NK-92 (cell line): ENCODE measurements at regions not wholly inside any gene's neighbourhood (a gene's known extent, or its start where the extent isn't known, plus 50 kb on each side); places are given as distances from the start of the nearest gene placed in this dataset.
"Not testable (repeated sequence)": the region's sequence is repeated elsewhere in the genome, so short reads cannot be mapped to it uniquely, and the experiment has no call there.

Source experiments
- DNase-seq: peaks from one replicate; lab custom pipeline; 2025; ENCODE audit not compliant: unreplicated experiment; lab: John Stamatoyannopoulos, UW

DNA sequence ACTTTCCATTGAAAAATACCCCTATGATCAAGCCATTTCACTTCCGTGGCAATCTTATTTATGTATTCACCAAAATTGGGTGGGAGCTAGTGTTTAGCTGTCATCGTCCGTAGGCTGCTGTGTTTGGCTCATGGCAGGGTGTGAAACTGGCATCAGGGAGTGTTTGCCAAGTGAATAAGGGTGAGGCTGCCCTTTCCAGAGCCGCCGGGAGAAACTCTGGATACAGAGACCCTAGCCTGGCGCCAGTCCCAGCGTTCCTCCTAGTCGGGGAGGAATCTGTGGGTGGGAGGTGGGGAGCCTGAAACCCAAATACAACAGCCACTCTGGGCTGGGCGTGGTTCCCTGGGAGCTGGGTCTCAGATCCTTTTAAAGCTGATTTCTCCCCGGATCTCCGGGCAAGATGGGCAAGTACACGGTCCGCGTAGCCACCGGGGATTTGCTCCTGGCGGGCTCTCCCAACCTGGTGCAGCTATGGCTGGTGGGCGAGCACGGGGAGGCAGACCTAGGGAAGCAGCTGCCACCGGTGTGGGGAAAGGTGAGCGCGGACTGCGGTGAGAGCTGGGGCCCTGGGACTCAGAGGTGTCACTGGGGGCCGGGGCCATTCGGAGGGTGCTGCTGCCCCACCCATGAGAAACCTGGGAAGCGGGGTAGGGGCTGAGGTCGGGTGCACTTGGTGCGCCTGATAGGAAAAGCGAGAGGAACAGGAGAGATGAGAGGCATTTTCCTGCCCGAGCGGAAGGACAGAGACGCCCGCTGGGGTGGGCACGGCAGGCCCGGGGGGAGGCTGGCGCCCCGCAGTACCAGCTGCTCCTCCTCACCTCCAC is 62.1 kb upstream of the TEKT1 start:
- no peak for DNase-seq

DNA sequence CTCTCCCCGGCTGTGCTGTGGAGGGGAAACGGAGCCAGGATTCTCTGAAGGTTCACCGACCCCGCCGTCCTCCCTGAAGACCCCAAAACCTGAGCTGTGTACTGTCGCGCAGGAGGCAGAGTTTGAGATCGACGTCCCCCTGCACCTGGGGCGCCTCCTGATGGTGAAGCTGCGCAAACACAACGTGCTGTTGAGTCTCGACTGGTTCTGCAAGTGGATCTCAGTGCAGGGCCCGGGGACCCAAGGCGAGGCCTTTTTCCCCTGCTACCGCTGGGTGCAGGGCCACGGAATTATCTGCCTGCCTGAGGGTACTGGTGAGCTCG is 62.6 kb upstream of the TEKT1 start:
- no peak for DNase-seq

DNA sequence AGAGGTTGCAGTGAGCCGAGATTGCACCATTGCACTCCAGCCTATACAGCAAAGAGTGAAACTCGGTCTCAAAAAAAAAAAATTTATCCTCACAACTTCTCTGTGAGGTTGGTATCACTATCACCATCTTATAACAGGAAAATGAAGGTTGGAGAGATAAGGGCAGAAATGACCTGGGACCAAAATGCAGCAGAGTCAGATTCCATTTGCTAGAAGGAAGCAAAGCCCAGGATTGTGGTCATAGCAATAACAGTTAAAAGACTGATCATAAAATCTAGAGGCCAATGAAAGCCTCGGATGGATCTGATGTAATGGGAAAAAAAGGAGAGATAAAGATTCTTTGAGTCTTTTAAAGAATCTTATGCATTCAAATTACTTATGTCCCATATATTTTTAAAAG is 69.6 kb upstream of the TEKT1 start:
- DNase-seq = no peak

DNA sequence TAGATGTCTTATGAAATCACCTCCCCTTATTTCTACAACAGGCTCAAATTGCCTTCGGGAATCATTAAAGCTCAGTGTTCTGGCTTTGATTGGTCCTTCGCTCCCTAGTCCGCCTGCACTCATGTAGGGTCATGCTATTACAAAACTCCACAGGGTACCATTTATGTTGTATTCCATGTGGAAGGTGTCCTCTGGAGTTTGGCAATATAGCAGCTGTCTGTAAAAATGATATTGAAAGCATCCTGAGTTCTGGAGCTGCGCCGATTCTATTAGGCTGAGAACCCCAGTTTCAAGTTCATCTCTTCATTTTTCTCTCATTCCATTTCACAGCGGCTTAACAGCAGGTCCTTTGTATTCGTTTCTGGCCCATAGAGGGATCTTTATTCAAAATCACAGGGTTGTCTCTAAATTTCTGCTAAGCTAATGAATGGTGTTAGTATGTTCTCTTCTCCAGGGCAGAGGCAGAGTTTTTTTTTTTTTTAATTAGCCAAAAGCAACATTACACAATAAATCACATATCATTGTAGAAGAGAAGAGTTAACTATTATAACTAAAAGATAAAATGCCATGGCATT is 71.9 kb upstream of the TEKT1 start:
- no peak for DNase-seq

DNA sequence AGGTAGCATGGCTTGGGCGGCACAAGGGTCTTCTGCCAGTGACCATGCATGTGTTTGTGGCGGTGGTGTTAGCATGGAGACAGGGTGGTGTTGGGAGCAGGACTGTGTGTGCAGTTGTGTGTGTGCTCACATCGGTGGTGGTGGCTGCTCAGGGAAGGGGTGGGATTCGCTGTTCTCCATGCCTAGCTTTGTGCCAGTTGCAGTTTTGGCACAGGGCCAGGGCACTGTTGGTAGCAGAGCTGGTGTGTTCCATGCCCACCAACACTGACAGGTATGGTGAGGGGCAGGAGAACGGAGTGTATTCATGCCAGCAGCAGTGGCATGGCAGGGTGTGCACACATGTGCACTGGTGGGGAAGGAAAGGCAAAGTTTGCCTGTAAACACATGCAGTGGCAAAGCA is 77.3 kb upstream of the TEKT1 start:
- no peak for DNase-seq

DNA sequence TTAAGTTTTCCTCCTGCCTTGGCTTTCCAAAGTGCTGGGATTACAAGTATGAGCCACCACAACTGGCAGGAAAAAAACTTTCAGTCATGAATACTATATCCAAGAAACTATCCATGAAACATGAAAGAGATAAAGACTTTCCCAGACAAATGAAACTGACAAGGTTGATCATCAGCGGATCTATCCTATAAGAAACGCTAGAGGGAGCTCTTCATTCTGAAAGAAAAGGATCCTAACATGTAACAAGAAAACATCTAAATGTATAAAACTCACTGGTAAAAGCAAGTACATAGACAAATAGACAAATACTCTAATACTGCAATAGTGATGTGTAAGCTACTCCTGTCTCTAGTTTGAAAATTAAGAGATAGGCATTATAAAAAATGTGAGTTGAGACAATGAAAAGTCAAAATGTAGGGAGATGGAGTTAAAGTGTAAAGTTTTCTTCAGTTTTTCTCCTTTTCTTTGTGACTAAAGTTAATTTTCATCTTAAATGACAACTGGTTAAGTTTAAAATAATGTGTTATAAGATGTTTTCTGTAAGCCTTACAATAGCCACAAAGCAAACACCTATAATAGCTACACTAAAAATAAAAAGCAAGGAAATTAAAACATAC is 79.6 kb upstream of the TEKT1 start:
- DNase-seq = no peak

DNA sequence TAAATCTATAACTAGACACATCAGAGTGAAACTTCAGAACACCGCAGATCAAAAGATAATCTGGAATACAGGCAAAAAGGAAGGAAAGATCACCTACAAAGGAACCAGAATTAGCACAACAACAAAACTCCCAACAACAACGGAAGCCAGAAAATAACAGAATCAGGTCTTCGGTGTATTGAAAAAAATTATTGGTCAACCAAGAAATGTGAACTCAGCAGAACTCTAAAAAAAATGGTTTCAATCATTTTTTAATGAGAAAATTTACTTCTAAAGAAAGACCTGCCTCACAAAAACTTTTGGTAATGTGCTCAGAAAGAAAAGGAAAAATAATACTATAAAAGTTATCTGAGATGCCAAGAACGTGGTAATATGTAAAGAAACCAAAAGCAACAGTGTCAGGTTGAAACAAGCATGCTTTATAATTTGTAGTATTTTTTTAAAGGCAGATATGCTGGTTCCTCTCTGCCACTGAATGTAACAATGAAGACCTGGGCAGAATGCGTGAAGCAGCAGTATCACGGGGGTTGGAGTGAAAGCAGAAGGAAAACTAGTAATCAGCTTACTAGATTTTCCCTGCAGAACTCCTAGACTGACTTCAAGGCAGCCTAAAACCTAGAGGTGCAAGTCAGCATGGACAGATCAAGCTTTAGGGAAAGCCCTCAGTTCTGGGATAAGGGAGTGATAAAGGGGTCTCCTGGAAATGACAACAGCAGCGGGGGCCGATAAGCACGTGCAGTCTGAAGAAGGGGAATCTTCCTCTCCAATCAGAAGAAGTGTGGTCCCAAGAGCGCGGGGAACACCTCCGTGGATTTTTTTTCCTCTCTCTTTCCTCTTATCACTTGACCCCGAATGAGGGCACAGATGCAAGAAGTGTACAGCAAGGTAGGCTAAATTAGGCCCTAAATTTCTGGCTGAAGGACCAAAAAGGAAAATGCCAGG is 80.9 kb upstream of the TEKT1 start:
- DNase-seq = no peak

DNA sequence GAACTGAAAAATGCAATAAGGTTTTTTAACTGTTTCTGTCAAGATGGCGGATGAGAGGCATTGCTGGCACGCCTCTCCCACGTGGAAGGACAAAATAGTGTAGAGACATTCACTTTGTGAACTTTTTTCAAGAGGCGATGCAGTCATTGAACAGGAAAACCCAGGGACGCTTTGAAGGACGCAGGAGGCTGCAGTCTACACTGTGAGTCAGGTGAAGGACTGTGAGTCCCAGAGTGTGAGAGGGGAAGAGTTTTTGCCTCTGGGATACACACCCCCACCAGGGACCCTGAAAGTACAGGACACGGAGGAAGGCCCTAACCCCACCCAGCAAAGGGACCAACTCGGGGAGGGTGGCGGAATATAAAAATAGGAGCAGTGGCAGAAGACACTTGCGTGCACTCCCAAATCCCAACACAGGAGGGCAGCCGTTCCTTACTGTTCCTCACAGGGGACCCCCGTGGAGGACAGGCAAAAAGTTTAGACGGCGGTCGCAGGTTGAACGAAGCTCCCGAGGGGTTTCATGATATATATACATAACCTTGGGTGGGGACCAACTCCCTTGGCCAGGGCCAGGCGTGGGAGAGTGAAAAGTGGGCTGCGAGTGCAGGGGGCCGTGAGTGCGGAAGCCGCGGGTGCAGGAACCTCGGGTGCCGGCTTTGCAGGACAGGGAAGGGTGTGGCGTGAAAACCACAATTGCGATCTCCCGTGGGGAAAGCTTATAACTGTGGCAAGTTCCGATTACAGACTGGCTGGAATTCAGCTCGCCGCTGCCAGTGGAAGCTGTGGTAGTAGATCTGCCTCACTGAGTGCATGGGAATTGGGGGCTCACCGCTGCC is 82.0 kb upstream of the ALOX12 start:
- peak; percentile 9 for DNase-seq

DNA sequence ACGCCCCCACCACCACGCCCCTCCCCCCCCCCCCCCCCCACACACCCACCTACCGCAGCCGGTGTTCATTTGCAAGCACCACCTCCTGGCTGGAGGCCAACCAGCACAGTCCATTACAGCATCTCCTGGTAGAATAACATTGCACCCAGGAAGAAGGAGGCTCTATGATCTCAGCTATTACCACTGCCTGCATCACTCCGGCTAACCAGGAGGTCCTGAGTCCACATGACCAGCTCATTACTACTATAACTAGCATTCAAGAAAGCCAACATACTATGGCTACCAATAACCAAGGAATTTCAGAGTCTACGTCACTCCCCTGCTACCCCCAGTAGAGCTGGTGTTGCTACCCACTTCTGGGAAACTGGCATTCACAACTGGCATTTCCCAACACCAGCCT is 81.1 kb upstream of the ALOX12 start:
- DNase-seq = no peak

DNA sequence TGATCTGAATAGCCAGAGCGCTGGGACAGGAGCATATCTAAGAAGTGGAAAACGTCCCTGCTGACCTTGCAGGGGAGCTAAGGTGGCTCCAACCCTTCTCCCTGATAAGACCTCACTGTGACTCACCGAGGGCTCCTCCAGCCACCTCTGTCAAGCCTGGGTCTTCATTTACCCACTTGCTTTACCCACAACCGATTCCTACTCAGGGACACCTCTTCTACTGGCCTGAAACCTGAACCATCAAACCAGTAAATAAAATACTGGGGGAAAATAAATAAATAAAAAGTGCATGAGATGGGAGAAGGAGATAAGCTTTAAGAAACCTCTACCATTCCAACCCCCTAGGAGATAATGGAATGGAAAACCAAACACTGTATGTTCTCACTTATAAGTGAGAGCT is 80.2 kb upstream of the ALOX12 start:
- no peak for DNase-seq

DNA sequence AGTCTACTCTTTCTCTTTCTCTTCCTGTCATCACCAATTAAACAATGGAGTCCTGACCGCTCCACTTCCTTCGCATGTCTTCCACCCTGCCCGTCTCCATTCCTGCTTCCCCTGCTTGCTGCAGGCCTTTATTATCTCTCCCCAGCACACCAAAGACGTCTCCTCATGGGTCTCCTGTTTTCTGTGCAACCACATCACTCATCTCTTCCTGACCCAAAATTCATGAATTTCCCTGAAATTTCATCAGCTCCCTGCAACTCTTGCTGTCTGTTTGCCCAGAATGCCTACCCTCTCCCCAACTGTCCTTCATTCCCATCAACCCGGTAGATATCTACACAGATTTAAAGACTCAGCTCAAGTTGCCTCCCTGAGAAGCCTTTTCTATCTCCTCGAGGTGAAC is 76.7 kb upstream of the ALOX12 start:
- DNase-seq = no peak

DNA sequence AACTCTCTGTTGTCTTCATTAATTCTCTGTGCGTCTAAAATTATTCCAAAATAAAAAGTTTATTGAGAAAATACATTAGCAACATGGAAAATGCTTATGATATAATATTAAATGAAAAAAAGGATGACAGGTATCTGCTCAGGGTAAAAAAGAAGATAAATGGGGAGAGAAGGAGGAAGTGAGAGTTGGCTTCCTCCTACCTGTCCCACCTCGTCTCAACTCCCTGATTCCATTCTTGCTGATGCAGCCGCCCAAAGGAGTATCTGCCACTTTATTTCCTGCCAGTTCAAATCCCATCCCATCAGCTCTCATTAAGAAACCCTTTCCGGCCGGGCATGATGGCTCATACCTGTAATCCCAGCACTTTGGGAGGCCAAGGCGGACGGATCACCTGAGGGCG is 72.5 kb upstream of the ALOX12 start:
- no peak for DNase-seq

DNA sequence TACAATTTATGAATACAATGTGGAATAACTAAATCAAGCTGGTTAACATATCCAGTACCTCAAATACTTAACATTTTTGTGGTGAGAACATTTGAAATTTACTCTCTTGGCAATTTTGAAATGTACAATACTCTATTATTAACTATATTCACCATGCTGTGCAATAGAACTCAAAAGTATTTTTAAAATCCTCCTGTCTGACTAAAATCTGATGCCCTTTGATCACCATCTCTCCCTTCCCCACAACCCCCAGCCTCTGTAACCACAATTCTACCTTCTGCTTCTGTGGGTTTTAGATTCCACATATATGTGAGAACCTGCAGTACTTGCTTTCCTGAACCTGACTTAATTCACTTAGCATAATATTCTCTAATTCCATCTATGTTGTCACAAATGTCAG is 71.6 kb upstream of the ALOX12 start:
- no peak for DNase-seq

DNA sequence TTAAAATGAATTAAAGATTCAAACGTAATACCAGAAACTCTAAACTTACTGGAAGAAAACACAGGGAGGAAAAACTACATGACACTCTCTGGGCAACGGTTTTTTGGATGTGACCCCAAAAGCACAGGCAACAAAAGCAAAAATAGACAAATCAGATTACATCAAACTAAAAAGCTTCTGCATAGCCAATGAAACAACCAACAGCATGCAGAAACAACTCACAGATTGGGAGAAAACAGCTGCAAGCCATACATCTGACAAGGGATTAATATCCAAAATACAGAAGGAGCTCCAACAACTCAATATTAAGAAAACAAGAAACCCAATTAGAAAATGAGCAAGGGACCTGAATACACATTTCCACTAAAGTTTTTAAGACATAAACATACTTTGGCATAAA is 69.2 kb upstream of the ALOX12 start:
- no peak for DNase-seq

DNA sequence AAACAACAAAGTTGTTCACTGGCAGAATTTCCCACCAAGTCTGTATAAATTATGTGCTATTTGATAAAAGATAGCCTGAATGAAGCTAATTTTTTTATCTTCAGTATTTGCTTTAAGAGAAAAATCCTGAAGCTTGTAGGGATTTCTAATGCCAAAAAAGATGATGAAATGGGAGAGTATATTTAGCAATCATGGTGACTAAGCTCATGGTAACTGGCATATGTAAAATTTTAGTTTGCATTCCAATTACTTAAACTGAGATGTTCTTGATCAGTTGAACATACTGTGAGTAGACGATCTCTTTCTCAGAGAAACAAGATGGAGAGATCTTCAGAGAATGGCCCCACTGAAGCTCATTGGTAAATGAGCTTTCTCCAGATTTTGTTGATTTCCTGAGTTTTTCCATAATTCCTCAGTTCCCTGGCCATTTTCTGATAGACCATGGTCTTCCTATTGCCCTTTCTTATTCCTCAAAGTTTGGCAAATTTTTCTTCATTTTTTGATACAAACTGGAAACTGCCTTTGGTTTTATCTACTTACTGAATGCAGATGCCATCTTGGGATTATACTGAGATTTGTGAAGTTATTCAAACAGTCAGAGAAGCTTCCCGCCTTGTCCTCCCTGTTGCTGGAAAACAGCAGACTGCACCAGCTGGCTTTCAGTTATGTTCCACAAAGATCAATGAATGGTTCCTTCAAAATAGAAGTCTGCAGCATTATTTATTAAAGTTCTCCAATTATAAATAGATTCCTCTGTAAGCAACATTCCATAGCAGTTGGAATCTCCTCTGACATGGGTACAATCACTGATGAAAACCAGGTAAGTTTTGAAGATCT is 68.3 kb upstream of the ALOX12 start:
- no peak for DNase-seq

DNA sequence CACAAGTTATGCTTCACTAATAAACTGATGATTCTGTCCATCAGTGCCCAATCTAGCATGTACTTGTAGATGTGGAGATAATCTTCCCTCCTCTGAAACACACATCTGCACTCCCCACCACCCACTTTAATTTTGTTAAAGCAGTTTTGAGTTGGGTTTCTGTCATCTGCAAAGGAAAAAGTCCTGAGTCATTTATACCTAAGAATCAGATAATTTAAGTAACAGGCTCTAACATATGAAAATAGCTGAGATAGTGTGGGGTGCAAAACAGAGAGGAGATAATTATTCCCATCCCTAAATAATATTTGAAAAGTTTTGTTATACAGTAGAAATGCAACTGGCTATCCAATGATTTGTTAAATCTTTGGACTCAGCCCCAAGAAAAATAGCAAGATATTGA is 67.7 kb upstream of the ALOX12 start:
- DNase-seq = no peak

DNA sequence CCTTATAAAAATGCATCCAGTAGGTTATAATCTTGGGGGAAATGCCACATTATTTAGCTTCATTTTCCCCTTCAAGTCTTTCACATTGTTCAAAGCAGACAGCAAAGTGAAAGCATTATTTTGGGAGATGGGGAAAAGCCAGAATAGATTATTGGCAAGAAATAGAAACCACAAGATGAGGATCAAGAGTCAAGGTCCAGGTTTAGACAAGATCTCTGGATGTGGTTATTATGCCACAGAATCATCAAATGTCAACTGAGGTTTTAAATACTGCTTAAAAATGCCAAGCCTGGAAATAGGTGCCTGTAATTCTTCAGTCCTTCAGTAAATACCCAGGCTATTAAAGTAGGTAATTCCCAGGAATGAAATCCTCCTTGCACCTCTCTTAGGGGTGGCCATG is 65.1 kb upstream of the ALOX12 start:
- DNase-seq = no peak

DNA sequence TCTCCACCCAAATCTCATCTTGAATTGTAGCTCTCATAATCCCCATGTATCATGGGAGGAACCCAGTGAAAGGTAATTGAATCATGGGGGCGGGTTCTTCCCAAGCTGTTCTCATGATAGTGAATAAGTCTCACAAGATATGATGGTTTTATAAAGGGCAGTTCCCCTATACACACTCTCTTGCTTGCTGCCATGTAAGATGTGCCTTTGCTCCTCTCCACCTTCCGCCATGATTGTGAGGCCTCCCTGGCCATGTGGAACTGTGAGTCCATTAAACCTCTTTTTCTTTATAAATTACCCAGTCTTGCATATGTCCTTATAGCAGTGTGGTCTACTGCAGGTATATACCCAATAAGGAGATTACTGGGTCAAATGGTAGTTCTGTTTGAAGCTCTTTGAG is 61.3 kb upstream of the ALOX12 start:
- not testable (repeated sequence) for DNase-seq

DNA sequence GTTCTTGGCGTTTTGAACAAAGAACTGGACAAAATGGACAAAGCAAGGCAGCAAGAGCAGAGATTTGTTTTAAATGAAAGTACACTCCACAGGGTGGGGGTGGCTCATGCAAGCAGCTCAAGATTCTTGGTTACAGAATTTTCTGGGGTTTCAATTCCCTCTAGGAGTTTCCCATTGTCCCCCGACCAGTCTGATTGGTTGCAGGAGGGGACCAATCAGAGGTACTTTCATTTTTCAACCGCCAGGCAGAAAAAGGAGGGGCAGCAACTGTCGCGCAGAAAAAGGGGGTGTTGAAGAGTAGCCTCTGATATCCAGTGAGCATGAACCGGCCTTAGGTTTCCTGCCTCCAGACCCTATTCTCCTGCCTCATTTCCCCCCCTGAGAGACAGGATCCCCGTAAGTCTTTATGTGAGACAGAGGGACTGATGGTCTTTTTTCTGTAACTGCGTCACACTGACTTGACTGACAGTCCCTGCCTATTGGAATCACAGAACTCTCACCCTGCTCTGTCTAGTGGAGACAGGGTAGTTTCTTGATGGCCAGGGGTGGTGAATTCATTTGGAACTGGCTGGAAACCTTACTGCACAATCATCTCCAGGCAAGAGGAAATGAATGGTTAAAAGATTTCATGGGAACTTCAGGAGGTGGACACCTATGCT is 59.4 kb upstream of the ALOX12 start:
- no peak for DNase-seq
